ENCODE measurements at regions not wholly inside any gene's neighbourhood (a gene's known extent, or its start where the extent isn't known, plus 50 kb on each side); places are given as distances from the start of the nearest gene placed in this dataset.

DNA sequence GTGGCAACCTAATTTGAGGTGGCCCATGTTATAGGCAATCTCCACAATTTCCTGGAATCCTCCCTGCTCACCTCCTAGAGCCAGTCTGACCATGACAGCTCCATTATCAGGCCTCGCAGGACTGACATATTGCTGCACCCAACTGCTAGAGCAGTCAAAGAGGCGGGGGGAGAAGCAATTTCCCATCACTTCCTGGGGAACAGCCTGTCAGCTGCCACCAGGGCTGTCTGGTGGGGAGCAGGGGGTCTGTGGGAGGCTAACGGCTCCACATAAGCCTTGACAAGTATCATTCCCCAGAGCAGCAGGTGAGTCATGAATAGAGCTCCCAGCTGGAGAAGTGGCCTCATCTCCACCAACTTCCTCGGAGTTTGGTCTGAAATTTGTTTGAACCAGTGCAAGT is 322.9 kb downstream of the MATN1 start:
- DNase-seq, result no peak

DNA sequence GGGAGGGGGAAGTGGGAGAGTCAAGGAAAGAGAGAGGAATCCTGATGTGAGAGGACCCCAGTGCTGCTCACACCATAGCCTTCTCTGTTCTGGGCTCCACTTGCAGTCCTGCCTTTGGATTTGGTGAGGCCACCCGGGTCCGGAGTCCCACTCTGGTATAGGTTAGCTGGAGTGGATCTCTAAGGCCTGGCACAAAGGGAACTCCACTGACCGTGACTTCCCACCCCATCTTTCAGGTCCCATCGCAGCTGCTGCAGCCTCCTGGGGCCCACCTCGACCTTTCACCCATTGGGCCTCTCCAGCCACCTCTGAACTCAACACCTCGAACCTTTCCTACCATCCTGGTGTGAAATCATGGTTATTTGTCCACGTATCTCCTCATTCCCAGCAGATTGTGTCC is 324.4 kb downstream of the MATN1 start:
- no peak for DNase-seq

DNA sequence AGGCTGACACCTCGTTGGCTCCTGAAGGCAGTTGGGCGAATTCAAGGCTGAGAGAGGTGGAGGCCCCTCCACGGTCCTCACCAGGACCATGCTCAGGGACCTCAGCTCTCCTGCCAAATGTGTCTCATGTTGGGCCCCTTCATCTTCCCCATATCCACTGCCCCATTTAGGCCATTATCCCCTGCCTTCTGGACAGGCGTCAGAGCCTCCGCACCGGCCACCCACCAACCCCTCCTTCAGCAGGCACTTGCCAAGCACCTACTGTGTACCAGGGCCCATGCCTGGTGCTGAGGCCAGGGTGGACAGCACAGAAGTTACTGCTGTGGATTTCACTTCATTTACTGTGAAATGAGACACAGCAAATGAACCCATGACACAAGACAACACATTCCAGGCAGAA is 325.8 kb downstream of the MATN1 start:
- no peak for DNase-seq

DNA sequence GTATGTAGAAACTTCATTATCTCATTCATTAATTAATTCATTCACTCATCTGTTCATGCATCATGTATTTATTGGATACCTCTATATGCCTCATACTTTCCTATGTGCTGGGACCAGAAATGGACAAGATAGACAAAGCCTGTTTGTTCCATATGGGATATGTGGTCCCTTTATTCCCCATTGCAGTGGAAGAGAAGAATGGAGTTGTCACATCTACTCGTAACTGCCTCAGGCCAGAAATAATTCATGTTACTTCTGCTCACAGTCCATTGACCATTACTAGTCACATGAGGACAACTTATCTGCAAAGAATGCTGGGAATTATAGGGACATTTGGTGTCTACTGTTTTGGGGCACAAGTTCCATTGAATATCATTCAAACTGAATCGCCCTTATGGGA is 327.8 kb downstream of the MATN1 start:
- DNase-seq, result no peak

DNA sequence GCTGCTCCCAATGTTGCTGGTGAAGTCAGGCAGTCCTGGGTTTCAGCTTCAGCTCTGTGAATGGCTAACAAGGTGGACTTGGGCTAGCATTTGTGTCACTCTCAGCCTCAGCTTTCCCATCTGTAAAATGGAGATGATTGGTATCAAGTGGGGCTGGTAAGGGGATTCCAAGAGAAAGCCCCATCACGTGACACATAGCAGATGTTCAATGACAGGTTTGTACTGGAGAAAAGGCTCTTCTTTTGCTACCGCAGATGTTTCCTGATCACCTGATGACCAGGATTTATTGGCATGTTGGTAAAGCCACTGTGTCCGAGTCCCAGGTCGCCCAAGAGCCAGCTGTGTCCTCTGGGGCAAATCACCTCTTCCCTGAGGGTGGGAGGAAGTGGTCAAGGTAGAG is 335.0 kb downstream of the MATN1 start:
- DNase-seq, result no peak

DNA sequence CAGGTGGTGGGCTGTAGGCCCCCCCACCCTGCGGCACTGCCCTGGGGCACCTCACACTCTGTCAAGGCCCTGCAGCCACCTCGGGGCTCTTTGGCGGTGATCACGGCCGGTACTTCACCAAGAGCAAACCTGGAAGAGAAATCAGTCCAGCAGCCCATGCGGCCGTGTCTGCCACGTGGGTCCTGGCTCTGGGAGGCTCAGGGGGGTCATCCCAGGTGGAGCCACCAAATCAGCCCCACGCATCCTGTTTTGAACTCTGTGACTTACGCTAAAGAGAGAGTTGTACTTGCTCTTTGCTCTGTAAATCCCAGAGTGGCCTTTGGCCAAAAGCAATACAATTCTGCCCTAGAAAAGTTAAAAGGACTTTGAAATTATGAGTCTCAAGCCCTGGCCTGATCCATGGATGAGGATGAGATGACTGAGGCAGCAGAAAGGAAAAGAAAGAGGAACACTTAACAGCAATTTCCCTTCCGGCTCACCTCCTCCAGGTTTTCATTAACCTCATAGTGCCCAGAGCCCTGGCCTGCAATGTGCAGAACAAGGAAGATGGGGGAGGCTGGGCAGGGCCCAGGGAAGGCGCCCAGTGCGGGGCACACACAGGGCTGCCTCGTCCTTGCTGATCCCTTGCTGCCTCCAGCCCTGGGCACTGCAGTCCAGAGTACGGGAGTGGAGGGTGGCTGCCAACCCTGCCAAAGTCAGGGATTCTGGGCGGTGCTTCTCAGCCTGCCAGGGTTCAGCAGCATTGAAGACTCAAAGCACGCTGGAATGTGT is 337.0 kb downstream of the MATN1 start:
- DNase-seq, result no peak

DNA sequence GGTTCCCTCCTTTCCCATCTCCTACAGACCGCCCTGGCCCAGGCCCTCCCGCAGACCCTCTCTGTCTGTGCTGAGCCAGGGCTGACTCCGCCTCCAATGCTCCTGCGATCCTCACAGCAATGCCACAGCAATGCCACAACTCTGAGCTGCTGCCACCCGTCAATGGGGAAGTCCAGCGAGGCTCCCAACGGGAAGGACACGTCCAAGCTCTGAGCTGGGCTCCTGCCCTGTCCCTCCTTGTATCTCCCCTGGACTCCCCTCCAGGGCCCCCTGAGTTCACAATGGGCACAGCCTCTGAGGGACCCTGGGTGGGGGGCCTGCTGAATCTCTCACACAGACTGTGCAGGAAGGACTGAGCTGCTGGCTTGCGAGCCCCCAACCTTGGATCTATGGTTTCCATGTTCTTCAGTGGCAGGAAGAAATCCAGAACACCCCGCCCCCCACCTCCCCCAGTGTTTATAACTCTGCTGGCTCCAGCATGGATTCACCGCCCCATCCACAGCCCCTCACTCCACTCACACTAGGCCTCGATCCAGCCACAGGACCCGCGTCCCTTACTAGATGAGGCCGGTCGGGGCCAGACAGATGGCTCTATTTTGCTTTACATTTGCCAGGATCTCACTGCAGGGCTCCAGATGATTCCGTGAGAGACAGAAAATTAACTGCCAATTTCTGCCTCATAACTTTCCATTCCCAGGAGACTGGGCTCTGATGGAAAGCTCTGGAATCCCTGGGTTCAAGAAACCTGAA is 338.0 kb downstream of the MATN1 start:
- no peak for DNase-seq

DNA sequence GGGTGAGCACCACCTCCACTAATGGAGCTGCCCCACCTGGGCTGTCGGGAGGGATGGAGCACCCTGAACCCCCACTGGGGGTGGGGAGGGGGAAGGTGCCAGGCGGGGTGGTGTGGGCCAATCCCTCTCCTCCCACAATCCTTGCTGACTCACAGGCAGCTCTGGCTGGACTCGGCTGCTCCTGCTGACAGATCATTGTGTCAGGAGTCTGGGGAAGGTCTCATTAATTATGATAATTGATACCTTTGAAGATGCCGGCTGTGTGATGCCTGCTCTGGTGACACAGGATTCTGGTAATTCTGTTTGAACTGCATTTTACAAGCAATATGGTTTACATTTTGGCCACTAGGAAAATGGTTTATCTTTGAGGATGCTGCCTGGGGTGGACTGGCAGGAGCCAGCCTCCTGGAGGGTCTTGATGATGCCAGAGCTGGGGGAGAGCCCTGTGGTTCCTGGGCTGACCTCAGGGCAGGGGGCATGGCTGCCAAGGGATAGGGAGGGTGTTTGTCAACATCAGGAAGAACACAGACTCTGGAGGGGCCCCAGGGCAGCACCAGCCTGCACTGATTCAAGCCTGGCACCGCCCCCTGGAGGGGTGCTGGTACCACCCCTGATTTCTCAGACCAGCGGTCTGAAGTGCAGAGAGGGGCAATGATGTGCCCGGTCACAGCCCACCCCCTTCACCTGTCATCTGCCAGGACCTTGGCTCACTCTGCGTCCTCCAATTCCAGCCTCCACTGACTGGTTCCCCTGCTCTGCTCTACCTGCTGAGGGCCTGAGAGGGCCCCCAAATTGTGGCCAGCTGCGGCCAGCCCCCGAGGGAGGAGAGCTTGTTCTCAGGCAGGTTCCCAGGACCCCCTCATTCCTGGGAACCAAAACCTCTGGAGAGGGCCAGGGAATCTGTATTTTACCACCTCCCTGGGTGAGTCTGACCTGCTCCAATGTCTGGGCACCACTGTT is 338.8 kb downstream of the MATN1 start:
- no peak for DNase-seq

DNA sequence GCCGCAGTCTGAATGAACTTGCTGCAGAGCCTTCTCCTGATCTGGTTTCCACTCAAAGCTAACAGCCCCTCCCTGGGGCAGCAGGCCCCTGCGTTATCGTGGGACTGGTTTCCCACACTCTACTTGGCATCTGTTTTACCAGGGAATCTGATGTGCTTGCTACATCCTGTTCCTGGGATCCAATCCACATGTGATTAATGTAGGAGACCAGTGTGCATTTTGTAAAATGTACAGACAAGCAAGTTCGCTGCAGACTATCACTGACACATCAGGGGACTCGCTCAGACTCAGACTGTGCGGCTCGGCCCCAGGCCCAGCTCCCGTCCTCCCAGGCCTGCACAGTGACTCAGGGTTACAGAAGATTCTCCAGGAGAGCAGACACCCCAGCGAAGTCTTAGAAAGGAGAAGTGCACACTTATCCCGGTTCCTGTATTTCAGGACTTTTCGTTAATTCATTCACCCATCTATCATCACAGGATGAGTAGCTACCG is 340.1 kb downstream of the MATN1 start:
- DNase-seq, result no peak

DNA sequence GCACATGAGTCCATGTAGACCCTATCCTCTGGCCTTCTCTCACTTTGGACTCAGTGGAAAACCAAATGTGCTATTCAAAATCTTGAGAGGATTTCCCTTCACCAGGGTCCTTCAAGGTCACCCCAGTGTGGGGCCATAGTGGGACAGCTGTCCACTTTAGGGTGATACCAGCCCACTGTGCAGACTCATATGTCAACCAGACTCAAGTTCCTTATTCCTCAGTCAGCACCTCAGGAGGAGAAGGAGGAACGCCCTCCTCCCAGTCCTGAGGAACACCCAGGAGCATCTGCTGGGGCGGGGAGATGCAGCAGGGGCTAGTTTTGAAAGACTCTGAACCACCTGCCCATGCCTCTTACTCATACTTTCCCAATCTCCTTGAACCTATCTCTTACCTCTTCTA is 340.9 kb downstream of the MATN1 start:
- no peak for DNase-seq

DNA sequence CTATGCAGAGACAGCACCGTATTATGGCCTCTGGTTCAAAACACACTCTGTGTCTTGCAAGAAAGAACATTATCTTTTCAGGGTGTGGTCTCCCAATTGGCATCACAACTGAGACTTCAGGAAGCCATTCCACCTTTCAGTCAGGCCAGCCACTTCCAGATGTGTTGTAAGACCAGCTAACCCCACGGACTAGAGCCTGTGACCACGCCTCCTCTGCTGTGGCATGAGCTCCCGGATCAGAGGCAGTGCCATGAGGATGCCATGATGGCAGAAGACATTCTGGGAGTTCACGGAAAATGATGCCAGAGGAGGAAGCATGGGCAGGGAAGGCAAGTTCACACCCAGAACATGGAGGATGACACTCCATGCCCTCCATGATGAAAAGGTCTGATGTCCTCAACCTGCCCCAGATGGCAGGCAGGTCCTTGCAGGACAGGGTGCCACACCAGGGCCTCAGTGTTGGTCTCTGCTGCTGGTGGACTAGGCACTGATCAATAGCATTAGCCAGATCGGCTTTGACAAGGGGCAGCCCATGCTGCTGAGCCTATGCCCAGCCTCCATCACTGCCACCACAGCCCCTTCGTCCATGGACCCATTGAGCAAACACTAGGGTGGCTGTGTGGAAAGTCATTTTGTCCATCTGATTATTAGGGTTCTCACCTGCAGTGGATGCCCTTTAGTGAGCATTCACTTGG is 341.6 kb downstream of the MATN1 start:
- no peak for DNase-seq

DNA sequence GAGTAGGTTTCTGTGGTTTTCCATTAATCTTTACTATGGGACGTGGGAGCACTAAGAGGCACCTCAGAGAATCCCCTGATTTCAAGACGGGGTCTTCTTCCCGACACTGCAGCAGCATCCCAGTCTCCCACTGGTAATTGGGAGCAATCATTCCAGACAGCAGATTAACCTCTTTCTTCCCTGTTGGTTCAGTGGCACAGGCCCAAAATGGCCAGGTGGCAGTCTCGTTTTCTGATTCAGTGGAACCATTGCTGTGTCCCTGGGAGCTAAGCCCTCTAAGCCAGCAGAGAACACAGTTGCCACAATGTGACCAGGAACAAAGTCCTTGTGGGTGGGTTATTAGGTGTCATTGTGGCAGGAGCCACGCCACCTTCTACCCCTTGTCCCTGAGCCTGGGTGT is 342.1 kb downstream of the MATN1 start:
- no peak for DNase-seq

DNA sequence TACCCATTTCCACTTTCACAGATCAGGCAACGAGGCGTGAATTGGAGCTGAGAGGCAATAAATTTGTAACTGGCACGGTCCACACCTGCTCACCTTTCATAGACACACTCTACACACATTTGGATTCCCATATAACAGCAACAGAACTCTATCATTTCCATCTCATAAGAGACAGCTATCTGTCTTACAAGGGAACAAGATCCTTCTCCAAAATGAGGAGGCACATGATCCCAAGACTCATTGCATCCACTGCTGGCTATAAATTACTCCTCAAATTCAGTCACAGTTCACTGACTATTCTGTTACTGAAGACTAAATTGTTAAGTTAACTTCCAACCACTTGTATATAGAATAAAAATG is 342.8 kb downstream of the MATN1 start:
- DNase-seq, result no peak

DNA sequence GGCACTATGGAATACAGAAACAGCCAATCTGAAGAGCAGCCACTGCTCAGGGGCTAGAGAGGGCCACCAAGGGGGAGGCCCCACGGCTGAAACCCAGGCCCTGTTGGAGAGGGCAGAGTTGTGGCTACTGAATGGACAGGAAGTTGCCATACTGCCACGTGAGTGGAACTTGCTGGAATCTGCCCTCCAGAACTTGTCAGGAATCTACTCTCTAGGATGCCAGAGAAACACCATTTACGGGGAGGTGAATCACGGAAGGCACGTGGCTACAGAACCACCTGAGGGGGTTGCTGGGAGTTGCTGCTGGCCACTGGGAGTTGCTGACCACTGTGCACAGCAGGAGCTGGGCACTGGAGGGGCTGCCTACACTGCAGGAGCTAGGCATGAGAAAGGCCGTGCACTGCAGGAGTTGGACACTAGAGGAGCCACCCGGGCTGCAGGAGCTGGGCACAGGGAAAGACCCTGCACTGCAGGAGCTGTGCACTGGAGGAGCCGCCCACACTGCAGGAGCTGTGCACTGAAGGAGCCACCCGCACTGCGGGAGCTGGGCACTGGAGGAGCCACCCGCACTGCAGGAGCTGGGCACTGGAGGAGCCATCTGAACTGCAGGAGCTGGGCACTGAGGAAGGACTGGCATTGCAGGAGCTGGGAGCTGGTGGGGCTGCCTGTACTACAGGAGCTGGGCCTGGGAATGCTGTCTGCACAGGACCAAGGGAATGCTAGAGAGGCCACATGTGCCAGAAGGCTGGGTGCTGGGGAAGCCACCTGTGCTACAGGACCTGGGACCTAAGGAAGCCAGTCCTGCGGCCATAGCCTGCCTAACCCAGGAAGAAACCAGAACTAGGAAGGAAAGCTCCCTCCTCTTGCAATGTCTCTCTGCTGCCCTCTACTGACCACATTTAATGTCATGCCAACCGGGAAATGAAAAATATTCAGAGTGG is 343.4 kb downstream of the MATN1 start:
- peak; percentile 75 for DNase-seq

DNA sequence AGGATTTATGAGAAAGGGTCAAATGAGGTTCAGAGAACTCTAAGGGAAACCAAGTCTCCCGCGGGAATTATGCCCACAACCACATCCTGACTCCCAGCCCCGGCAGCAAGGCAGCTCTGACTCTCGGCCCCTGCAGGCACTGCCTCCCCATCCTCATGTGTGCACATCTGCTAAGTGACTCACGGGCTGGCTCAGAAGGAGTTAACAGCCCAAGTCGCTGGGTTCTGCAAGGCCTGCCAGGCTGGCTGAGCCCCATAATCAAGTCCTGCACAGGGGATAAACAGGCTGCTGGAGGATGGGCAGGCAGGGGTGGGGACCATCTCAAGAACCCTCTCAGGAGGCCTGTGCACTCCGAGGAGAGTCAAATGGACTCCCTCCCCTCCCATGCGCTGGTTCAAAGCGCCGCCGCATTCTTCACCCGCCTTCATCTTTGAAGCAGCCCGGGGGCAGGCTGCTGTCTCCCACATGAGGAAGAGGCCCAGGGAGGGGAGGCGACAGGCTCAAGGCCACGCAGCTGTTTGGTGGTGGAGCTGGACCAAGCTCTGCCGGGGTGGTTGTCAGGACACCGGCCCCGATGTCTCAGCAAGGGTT is 344.3 kb downstream of the MATN1 start:
- DNase-seq, result no peak

DNA sequence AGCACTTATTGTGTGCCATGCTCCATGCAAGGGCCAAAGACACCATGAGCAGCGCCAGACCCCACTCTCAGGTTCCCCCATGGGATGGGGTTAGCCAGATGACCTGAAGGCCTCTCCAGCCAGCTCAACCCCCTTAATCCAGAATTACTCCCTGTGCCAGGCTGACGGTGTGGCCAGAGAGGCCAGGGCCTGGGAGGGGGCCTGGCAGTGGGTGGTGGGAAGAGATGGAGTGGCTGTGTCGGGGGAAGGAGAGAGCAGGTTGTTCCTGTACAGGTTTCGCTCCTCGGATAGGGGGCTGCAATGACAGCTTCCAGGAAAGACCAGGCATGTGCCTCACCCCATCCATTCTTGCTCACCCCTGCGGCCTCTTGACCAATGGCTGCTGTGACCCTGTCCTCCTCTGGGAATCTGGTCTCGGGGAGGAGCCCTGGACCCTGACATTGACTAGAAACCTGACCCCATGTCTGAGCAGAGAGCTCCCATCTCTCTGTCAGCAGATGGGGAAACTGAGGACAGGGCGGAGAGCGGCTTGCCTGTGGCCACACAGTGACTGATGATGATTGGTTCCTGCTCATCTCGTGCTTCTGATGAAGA is 345.3 kb downstream of the MATN1 start:
- no peak for DNase-seq

DNA sequence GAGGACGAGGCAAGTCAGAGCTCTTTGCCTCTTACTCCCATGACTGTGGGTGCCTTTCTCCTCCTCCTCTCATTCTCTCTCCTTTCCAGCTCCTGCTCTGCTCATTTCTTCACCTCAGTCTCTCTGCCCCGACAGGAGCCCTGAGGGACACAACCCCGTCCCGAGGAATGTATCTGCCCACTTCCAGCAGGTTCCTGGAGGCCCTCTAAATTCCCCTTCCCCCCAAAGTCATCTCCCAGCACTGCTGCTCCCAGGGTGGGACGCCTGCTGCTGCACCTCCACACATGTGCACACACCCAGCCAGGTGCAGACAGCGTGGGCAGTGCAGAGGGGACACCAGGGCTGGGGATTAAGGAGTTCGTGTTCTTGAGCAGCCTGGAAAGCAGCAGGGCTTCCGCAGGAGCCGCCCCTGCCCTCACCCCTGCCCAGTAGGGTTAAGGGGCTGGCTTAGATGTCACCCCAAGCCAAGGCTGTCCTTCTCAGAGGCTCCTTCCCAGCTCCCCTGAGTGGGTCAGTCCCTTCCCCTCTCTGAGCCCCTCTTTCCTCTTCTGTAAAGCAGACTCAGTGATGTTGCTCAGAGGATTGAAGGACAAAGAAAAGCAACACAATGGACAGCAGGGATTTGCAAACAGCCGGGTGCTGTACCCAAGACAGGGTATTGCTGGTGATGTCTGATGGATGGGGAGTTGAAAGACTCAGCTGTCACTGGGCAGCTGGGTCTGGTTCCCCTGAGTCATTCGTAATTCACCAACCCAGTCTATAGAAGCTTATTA is 346.0 kb downstream of the MATN1 start:
- no peak for DNase-seq

DNA sequence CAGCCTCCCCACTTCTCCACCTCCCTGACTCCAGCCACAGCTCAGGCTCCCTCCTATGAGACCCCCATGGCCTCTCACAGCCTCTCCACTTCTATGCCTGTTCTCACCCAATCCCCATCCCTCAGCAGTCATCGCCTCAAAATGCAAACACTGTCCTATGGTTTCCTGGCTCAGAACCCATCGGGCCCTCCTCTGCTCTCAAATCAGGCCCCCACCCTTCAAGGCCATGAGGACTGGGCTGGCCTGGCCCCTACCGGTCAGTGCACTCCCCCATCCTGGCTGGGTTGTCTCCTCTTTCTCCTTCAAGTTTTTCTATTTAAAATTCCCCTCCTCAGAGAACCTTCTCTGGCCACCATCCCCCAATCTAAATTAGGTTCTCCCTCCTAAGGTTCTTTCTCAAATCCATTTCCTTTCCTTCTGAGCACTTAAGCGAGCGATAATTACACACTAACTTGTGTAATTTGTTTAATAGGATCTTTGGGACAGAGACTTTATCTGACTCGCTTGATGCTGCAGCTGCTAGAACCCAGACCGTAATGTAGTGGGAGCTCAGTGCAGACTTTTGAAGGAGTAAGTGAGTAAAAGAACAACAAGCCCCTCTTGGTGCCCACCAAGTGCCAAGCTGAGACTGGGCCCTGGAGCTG is 347.2 kb downstream of the MATN1 start:
- DNase-seq, result no peak

DNA sequence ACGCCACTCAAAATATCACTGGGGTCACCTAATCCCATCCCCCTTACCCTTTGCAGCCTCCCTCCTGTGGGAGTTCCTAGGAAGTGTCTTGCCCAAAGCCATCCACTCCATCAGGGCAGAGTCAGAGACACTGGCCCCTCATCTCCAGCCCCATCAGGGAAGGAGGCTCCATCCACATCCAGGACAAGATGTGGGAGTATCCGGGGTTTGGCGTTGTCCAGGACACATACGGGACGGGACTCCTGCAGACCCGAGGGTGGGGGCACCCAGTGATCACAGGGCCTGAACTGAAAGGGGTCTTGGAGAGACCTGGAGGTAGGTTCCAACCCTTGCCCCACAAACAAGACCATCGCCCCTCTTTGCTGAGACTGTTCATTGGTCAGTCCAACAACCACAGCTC is 348.2 kb downstream of the MATN1 start:
- DNase-seq, result no peak
